Body of pancreas (tissue), 4 donors: ENCODE measurements at regions not wholly inside any gene's neighbourhood (a gene's known extent, or its start where the extent isn't known, plus 50 kb on each side); places are given as distances from the start of the nearest gene placed in this dataset.

Experiments
- ATAC-seq: fragments of 150-250 bp; one replicate; pipeline ENCODE4 v1.9.1; 2016
- DNase-seq, 4 donors: peaks; one replicate each; pipeline ENCODE4 v3.0.0-alpha.2; 2019
- H3K27ac ChIP-seq, 4 donors: fragments of 200-600 bp; sonication (generic); 1 replicate in 3 of 4; 2 replicates in 1 of 4; pipeline versions ENCODE4 v1.5.1 to v1.6.1; 2016 to 2019; ENCODE audit warnings: mild to moderate bottlenecking in 1 of 4, mixed read lengths in 1 of 4, moderate library complexity in 1 of 4
- H3K27me3 ChIP-seq, 2 donors: fragments of 200-600 bp; sonication (generic); one replicate each; pipeline ENCODE4 v1.6.0; 2016; ENCODE audit warnings: mild to moderate bottlenecking in 1 of 2
- H3K36me3 ChIP-seq, 2 donors: fragments of 200-600 bp; sonication (generic); replicated peaks in 1 of 2; 2 replicates each; pipeline ENCODE4 v1.5.1; 2016; ENCODE audit warnings: low read depth in 2 of 2; ENCODE audit not compliant: insufficient read depth in 1 of 2
- H3K4me1 ChIP-seq: fragments of 200-600 bp; sonication (generic); one replicate; pipeline ENCODE4 v1.6.0; 2016
- H3K4me3 ChIP-seq, 2 donors: fragments of 200-600 bp; sonication (generic); 1 replicate in 1 of 2; 2 replicates in 1 of 2; pipeline ENCODE4 v1.5.1; 2016 to 2019
- H3K9me3 ChIP-seq, 3 donors: fragments of 200-600 bp; sonication (generic); 1 replicate in 2 of 3; 2 replicates in 1 of 3; pipeline ENCODE4 v1.5.1; 2016
- POLR2A ChIP-seq, 3 donors: fragments of 450-650 bp; IDR thresholded peaks; one replicate each; pipeline ENCODE4 v1.6.1; 2016; ENCODE audit warnings: antibody characterized with exemption in 3 of 3, mild to moderate bottlenecking in 2 of 3
- WGBS, 2 donors: methylation state at CpG; one replicate each; pipeline ENCODE4 v1.1.5; 2017; 5-methylcytosine and 5-hydroxymethylcytosine counted together
- intact Hi-C: fragments of 100-400 bp; cut with DNase I; formaldehyde crosslinking; loops from one replicate; pipeline ENCODE4 v1.15.1; 2023
- TF ChIP-seq, protein P1 (sequence below), 7 experiments: fragments of 450-650 bp in 4 of 7; fragments of 200-600 bp in 3 of 7; sonication (generic) in 3 of 7; IDR thresholded peaks; one replicate each; pipeline ENCODE4 v1.5.1; 2016 to 2019; ENCODE audit warnings: antibody characterized with exemption in 7 of 7

- no peaks in the 10 kb centered on the region for H3K4me1 ChIP-seq
- no peaks in the 10 kb centered on the region for H3K27me3 ChIP-seq
- H3K27ac ChIP-seq = no peak overlapping the region
- no peaks in the 10 kb centered on the region for H3K36me3 ChIP-seq
- no peak overlapping the region for H3K4me3 ChIP-seq
- intact Hi-C loops = no loop called here
- WGBS, 2 donors = 48 to 54% methylated on average over 2 of the region's 2 CpGs
- TF ChIP-seq, protein P1, sequence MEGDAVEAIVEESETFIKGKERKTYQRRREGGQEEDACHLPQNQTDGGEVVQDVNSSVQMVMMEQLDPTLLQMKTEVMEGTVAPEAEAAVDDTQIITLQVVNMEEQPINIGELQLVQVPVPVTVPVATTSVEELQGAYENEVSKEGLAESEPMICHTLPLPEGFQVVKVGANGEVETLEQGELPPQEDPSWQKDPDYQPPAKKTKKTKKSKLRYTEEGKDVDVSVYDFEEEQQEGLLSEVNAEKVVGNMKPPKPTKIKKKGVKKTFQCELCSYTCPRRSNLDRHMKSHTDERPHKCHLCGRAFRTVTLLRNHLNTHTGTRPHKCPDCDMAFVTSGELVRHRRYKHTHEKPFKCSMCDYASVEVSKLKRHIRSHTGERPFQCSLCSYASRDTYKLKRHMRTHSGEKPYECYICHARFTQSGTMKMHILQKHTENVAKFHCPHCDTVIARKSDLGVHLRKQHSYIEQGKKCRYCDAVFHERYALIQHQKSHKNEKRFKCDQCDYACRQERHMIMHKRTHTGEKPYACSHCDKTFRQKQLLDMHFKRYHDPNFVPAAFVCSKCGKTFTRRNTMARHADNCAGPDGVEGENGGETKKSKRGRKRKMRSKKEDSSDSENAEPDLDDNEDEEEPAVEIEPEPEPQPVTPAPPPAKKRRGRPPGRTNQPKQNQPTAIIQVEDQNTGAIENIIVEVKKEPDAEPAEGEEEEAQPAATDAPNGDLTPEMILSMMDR (IDR thresholded peaks at IDR 0.05) = no peak
- no peak for TF ChIP-seq POLR2A (IDR thresholded peaks at IDR 0.05)
- ATAC-seq = no peak
- no peak for DNase-seq
- H3K9me3 ChIP-seq = no peaks in the 10 kb centered on the region
Measured at GRCh38 chr3:117632191-117632590, 922.6 kb downstream of the TUSC7 start.

DNA sequence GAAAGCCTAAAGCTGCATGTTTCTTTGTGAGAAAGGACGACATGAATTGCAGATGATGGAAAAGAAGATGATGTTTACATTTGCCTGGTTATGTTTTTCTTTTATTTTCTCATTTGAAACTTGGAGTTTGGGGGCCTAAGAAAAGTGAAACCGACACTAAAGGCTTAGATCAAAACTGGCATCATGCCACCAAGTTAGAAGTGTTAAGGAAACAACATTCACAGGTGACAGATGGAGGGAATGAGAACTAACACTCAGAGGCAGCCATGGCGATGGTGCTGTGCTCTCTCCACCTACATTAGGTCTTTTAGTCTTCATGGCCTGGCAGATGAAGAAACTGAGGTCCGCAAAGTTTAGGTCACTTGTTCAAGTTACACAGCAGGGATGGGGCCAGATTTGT lies 923.6 kb downstream of the TUSC7 start:
- ATAC-seq (no peak), DNase-seq (peak in 1 of 4 donors; percentile 2)
- intact Hi-C loops = no loop called here
- Histone ChIP-seq H3K4me1 (no peaks in the 10 kb centered on the region), H3K36me3 (no peaks in the 10 kb centered on the region), H3K4me3 (no peak overlapping the region), H3K9me3 (no peaks in the 10 kb centered on the region), H3K27me3 (no peaks in the 10 kb centered on the region), H3K27ac (no peak overlapping the region)
- 63 to 70% methylated on average over 4 of the region's 4 CpGs for WGBS, 2 donors
- TF ChIP-seq, protein P1 (IDR thresholded peaks at IDR 0.05) = no peak
- TF ChIP-seq POLR2A (IDR thresholded peaks at IDR 0.05) = no peak

DNA sequence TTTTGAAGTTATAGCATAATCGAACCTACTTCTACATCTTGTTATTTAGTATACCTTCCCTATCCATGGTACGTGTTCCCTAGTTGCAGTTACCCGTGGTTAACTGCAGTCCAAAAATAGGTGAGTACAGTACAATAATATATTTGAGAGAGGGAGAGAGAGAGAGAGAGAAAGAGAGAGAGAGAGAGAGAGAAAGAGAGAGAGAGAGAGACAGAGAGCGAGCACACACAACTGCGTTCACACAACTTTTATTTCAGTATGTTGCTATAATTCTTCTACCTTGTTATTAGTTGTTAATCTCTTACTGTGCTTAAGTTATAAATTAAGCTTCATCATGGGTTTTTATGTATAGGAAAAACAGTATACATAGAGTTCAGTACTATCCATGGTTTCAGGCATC lies 928.1 kb downstream of the TUSC7 start:
- no peak for DNase-seq
- intact Hi-C loops = no loop called here
- Histone ChIP-seq H3K9me3 (no peaks in the 10 kb centered on the region), H3K4me1 (no peaks in the 10 kb centered on the region), H3K27ac (no peak overlapping the region), H3K36me3 (no peaks in the 10 kb centered on the region), H3K27me3 (no peaks in the 10 kb centered on the region), H3K4me3 (no peak overlapping the region)
- 73 to 93% methylated on average over 5 of the region's 5 CpGs for WGBS, 2 donors
- TF ChIP-seq, protein P1 (IDR thresholded peaks at IDR 0.05) = no peak
- no peak for TF ChIP-seq POLR2A (IDR thresholded peaks at IDR 0.05)
- ATAC-seq = no peak

GRCh38 chr3:117644203-117644602 lies 934.6 kb downstream of the TUSC7 start:
- H3K4me3 ChIP-seq = no peak overlapping the region
- no peak for ATAC-seq
- H3K9me3 ChIP-seq = no peaks in the 10 kb centered on the region
- H3K27ac ChIP-seq = no peak overlapping the region
- TF ChIP-seq POLR2A (IDR thresholded peaks at IDR 0.05) = no peak
- TF ChIP-seq, protein P1 (IDR thresholded peaks at IDR 0.05) = no peak
- H3K36me3 ChIP-seq = no peaks in the 10 kb centered on the region
- no peak for DNase-seq
- H3K4me1 ChIP-seq = no peaks in the 10 kb centered on the region
- H3K27me3 ChIP-seq = no peaks in the 10 kb centered on the region
- intact Hi-C loops = no loop called here

DNA sequence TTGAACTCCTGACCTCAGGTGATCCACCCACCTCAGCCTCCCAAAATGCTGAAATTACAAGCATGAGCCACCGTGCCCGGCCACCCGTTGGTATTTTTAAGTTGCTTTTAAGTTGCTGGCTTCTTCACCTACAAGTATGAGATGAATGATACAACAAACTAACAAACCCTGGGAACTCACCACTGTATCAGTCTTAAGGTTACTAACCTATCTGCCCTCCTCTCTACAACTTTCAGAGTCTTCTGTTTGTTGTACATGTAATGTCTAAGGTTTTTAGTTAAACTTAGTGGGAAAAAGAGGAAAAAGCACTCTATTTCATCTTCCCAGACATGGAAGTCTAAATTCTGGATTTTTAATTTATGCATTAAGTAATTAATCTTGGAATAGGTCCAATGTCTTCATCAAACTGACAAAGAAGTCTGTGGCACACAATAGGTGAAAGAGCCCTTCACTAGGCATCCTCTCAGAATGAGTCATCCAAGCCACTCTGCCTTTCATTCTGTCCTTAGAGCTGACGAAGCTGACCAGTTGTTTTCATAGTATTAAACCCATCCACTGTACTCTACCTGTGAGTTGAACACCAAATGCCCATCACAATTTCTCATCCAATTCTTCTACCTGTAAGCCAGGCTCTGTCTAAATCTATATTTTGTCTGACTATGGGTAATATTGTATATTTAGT lies 936.1 kb downstream of the TUSC7 start:
- Histone ChIP-seq H3K36me3 (no peaks in the 10 kb centered on the region), H3K4me3 (no peak overlapping the region), H3K27ac (no peak overlapping the region), H3K9me3 (no peaks in the 10 kb centered on the region), H3K4me1 (no peaks in the 10 kb centered on the region), H3K27me3 (no peaks in the 10 kb centered on the region)
- DNase-seq (no peak), ATAC-seq (no peak)
- intact Hi-C loops = no loop called here
- 90 to 95% methylated on average over 4 of the region's 4 CpGs for WGBS, 2 donors
- no peak for TF ChIP-seq POLR2A (IDR thresholded peaks at IDR 0.05)
- TF ChIP-seq, protein P1 (IDR thresholded peaks at IDR 0.05) = no peak
